ENCODE measurements at regions not wholly inside any gene's neighbourhood (a gene's known extent, or its start where the extent isn't known, plus 50 kb on each side); places are given as distances from the start of the nearest gene placed in this dataset.

- TF ChIP-seq CTCF (IDR thresholded peaks at IDR 0.05) = no peak
- no peak for TF ChIP-seq POLR2AphosphoS5 (IDR thresholded peaks at IDR 0.05)
- TF ChIP-seq POLR2A (IDR thresholded peaks at IDR 0.05) = no peak
Measured at GRCh38 chr9:82104252-82104651, 115.7 kb downstream of the SPATA31D1 start.

Measured in breast epithelium (tissue), 3 donors.